RWPE2 (cell line): ENCODE measurements at regions not wholly inside any gene's neighbourhood (a gene's known extent, or its start where the extent isn't known, plus 50 kb on each side); places are given as distances from the start of the nearest gene placed in this dataset.

Experiments used
- ATAC-seq: fragments of 200-7000 bp; cut with Tn5 transposase; 3 replicates; pipeline ENCODE4 v1.9.1; 2021; ENCODE audit warnings: low read depth
- DNase-seq: peaks from one replicate; pipeline ENCODE4 v3.0.0-alpha.2; 2020; ENCODE audit warnings: low spot score
- H3K27ac ChIP-seq: fragments of 450-650 bp; 2 replicates; pipeline ENCODE4 v1.5.1; 2017; ENCODE audit warnings: mild to moderate bottlenecking; ENCODE audit not compliant: poor library complexity, severe bottlenecking
- H3K27me3 ChIP-seq: fragments of 250-450 bp; sonication (Bioruptor Pico); 2 replicates; pipeline ENCODE4 v1.5.1; 2021; ENCODE audit warnings: mild to moderate bottlenecking, moderate library complexity; ENCODE audit not compliant: insufficient read depth, poor library complexity, severe bottlenecking
- H3K36me3 ChIP-seq: fragments of 250-450 bp; sonication (Bioruptor Pico); 2 replicates; pipeline ENCODE4 v1.5.1; 2020; ENCODE audit warnings: low read depth, mild to moderate bottlenecking, moderate library complexity
- H3K4me1 ChIP-seq: fragments of 250-450 bp; sonication (Bioruptor Pico); 2 replicates; pipeline ENCODE4 v1.5.1; 2021; ENCODE audit warnings: mild to moderate bottlenecking, moderate library complexity; ENCODE audit not compliant: insufficient read depth, poor library complexity, severe bottlenecking
- H3K4me3 ChIP-seq: fragments of 250-450 bp; sonication (Bioruptor Pico); 2 replicates; pipeline ENCODE4 v1.5.1; 2021; ENCODE audit warnings: mild to moderate bottlenecking, moderate library complexity; ENCODE audit not compliant: severe bottlenecking
- H3K9me3 ChIP-seq: fragments of 250-450 bp; sonication (Bioruptor Pico); 2 replicates; pipeline ENCODE4 v1.5.1; 2021; ENCODE audit warnings: mild to moderate bottlenecking, moderate library complexity; ENCODE audit not compliant: severe bottlenecking
- CTCF ChIP-seq: fragments of 450-650 bp; IDR thresholded peaks from one replicate; pipeline ENCODE4 v1.5.1; 2017; ENCODE audit warnings: mild to moderate bottlenecking, moderate library complexity; ENCODE audit not compliant: poor library complexity, severe bottlenecking

- no peak for ATAC-seq
- no peak for DNase-seq
- no peaks in the 10 kb centered on the region for H3K4me1 ChIP-seq
- no peak for TF ChIP-seq CTCF
- no peaks in the 10 kb centered on the region for H3K27me3 ChIP-seq
- H3K9me3 ChIP-seq, result no peaks in the 10 kb centered on the region
- H3K4me3 ChIP-seq, result no peak overlapping the region
- H3K27ac ChIP-seq, result no peak overlapping the region
- H3K36me3 ChIP-seq, result no peaks in the 10 kb centered on the region
Measured at GRCh38 chr13:106789911-106790310, 222.0 kb upstream of the ARGLU1 start.

GRCh38 chr13:106786006-106786563 is 218.1 kb upstream of the ARGLU1 start:
- H3K4me1 ChIP-seq, result no peaks in the 10 kb centered on the region
- ATAC-seq (no peak), DNase-seq (no peak)
- H3K27ac ChIP-seq, result no peak overlapping the region
- no peak for TF ChIP-seq CTCF
- no peaks in the 10 kb centered on the region for H3K27me3 ChIP-seq
- H3K9me3 ChIP-seq, result no peaks in the 10 kb centered on the region
- no peak overlapping the region for H3K4me3 ChIP-seq
- H3K36me3 ChIP-seq, result no peaks in the 10 kb centered on the region

GRCh38 chr13:106774621-106775020 is 206.7 kb upstream of the ARGLU1 start:
- no peak overlapping the region for H3K27ac ChIP-seq
- no peaks in the 10 kb centered on the region for H3K36me3 ChIP-seq
- H3K4me3 ChIP-seq, result no peak overlapping the region
- no peaks in the 10 kb centered on the region for H3K4me1 ChIP-seq
- ATAC-seq (no peak), DNase-seq (no peak)
- no peaks in the 10 kb centered on the region for H3K9me3 ChIP-seq
- no peaks in the 10 kb centered on the region for H3K27me3 ChIP-seq
- no peak for TF ChIP-seq CTCF

GRCh38 chr13:106772006-106772601 is 204.2 kb upstream of the ARGLU1 start:
- ATAC-seq, result no peak
- Histone ChIP-seq H3K4me1 (no peaks in the 10 kb centered on the region), H3K27ac (no peak overlapping the region), H3K36me3 (no peaks in the 10 kb centered on the region), H3K9me3 (peaks cover 4% of the 10 kb centered on the region), H3K4me3 (no peak overlapping the region), H3K27me3 (no peaks in the 10 kb centered on the region)
- DNase-seq, result no peak
- no peak for TF ChIP-seq CTCF

- ATAC-seq (no peak), DNase-seq (no peak)
- Histone ChIP-seq H3K9me3 (peaks cover 4% of the 10 kb centered on the region), H3K27ac (no peak overlapping the region), H3K27me3 (no peaks in the 10 kb centered on the region), H3K36me3 (no peaks in the 10 kb centered on the region), H3K4me1 (no peaks in the 10 kb centered on the region), H3K4me3 (no peak overlapping the region)
- no peak for TF ChIP-seq CTCF
Measured at GRCh38 chr13:106768991-106769390, 201.1 kb upstream of the ARGLU1 start.
